SKM-1 treated with dmso at 0.1 percent for 144 hours (cell line): ENCODE measurements at regions not wholly inside any gene's neighbourhood (a gene's known extent, or its start where the extent isn't known, plus 50 kb on each side); places are given as distances from the start of the nearest gene placed in this dataset.
"Not testable (repeated sequence)": the region's sequence is repeated elsewhere in the genome, so short reads cannot be mapped to it uniquely, and the experiment has no call there.

Experiments used
- DNase-seq: peaks from one replicate; lab custom pipeline; 2025; ENCODE audit not compliant: unreplicated experiment; lab: John Stamatoyannopoulos, UW

DNA sequence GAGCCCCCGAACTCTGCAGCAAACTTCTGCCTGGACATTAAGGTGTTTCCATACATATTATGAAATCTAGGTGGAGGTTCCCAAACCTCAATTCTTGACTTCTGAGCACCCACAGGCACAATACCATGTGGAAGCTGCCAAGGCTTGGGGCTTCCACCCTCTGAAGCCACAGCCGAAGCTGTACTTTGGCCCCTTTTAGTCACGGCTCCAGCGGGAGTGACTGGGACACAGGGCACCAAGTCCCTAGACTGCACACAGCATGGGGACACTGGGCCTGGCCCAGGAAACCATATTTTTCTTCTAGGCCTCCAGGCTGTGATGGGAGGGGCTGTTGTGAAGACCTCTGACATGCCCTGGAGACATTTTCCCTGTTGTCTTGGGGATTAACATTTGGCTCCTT, 373.8 kb downstream of the ZNF674 start:
- not testable (repeated sequence) for DNase-seq

DNA sequence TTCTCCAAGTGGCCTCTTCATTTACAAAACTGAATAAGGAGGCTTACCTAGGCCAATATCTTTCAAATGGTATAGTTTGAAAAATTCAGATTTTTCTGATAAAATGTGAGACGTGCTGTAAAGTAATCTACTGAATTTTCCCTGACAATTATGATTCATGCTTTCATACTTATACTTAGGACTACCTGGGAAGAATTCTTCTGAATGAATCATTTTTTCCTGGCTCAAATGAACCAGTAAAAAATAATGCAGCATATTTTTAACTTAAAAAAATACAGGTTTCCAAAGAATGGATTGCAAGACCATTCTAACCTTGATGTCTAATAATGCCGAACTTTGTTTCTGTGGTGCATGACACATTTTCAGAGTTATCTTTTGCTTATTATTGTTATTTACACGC, 375.4 kb downstream of the ZNF674 start:
- DNase-seq, result no peak

DNA sequence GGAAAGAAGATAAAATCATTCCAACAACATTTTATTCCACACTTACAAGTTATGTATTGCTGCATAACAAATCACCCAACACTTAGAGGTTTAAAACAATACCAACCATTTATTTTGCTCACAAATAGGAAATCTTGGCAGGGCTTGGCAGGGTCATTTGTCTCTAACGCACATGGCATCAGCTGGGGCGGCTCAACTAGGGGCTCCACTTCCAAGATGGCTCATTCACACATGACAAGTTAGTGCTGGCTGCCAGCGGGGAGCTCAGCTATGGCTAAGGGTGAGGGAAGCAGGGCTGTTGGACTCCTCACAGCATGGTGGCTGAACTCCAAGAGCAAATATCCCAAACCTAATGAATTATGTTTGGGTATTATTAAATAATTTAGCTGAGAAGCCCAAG, 377.0 kb downstream of the ZNF674 start:
- DNase-seq, result no peak

DNA sequence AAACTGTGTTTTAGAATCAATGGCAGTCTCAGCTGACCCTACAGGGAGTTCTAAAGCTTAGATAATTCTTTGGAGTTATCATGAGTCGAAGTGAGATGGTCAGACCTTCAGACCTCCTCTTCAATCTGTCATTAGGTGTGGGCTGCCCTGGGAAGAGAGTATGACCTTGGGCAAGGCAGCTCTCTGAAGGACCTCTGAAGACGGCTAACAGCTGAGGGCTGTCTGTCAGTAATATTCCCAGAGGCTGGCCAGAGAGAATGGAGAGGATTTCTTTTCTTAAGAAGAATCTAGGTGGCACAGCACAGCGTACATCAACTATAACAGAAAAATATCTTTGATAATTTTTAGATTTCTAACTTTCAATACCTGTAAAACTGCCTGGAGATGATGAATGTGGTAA, 379.4 kb downstream of the ZNF674 start:
- no peak for DNase-seq

DNA sequence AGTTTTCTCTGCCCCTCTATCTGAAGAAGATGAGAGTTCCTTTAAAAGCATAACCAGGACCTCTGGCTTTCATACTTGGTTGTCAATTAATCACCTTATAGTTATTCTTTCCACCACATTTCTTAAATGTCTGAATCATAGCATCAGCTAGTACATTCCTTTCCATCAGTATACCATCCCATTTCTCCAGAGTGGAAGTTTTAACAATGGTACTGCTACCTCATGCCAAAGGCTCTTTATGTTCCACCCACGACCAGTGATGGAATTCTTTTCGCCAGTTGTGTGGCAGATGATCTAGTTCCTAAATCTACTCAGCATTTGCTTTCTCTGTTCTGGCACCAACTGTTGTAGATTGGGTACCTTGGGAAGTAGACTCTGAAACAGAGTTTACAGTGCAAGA, 379.8 kb downstream of the ZNF674 start:
- DNase-seq, result no peak

DNA sequence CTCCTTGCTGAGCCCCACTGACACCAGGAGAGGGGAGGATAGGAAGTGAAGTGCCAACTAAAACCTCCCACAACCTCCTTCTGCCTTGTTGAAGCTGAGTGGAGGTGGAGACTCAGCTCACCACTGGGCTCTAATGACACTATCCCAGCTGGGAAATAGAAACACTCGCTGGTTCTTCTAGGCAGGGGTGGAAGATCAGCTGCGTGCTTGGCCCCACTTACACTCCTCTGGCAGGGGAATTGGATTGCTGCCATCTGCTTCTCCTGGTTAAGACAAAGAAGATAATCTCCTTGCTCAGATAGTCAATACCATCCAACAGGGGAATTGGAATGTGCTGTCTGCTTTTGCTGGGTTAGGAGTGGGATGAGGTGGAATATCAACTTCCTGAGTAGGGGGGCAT, 392.5 kb downstream of the ZNF674 start:
- no peak for DNase-seq

DNA sequence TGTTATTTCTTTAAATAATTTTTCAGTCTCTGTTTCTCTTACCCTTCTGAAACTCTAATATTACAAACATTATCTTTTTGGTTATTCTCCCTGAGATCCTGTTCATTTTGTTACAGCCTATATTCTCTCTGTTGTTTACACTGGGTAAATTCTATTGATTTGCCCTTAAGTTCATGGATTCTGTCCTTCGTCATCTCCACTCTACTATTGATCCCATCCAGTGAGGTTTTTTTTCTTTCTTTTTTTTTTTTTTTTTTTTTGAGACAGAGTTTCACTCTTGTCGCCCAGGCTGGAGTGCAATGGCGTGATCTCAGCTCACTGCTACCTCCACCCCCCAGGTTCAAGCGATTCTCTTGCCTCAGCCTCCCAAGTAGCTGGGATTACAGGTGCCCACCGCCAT, 393.9 kb downstream of the ZNF674 start:
- not testable (repeated sequence) for DNase-seq

DNA sequence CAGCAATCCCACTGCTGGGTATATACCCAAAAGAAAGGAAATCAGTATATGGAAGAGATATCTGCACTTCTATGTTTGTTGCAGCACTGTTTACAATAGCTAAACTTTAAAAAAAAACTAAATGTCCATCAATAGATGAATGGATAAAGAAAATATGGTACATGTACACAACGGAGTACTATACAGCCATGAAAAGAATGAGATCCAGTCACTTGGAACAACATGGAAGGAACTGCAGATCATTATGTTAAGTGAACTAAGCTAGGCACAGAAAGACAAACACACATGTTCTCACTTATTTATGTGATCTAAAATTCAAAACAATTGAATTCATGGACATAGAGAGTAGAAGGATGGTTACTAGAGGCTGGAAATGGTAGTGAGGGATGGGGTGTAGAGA, 400.7 kb downstream of the ZNF674 start:
- DNase-seq, result no peak

DNA sequence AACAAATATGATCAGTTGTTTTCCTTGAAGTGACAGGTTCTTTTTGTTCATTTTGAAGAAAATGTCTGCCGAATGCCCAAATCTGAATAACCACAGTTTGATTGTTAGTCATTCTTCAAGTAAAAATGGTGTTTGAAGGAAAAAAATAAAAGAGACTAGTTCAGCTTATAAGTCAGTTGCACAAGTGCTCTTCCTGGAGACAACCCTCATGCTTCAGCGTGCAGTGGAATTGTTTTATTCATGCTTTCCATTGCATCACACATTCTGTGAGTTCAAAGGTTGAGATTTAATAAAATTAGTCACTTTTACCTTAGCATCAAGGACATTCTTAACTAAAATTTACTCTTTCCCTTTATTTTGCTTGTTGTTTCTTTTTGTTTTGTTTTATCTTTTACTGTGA, 404.9 kb downstream of the ZNF674 start:
- DNase-seq, result no peak

DNA sequence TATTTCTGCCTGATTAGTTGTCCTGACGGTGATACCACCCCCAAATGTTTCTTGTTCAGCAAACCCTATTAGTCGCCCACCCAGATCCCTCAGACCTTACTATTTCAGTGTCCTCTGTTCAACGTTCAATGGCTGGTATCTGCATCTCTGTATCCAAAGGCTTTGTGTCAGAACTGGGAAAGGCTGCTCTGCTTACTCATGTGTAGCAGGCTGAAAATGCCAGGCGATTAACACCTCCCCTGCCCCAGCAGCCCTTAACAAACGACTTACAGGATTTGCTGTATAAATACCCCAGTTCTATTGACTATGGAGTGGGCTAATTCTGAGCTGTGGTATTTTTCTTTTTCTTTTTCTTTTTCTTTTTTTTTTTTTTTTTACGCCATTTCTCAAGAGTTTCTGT, 415.0 kb downstream of the ZNF674 start:
- no peak for DNase-seq

DNA sequence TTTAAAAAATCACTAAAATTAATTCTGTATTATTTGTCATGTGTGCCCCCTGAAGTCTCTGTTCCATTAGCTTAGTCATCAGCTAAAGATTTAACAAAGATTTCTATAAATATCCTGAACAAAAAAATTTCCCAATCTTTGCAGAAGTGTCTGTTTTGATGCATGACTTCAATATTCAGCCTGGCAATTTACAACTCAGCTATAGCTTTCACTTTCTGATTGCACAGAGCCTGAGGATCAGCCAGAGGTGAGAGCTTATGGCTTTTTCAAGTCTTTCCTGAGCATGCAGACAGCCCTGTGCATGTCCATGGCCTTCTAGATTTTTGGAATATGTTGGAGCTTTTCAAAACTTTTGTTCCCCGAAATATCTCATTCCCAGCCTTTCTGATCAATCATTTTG, 420.1 kb downstream of the ZNF674 start:
- no peak for DNase-seq

DNA sequence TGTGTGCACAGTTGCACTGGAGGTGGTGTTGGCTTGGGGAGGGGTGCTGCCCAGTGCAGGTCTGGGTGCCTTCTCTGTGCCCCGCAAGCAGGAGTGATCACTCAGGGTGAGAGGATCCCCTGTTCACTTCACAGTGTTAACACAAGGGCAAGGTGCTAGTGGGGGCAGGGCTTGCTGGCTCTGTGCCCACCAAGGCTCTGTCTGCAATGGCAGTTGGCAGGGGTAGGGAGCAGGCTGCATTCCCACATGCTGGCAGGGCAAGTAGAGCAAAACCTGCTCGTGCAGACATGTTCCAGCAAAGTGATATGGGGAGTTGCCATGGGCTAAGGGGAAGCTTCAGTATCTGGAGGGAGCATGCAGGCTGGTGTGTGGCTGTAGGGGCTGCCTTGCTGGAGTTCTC, 428.0 kb downstream of the ZNF674 start:
- no peak for DNase-seq

DNA sequence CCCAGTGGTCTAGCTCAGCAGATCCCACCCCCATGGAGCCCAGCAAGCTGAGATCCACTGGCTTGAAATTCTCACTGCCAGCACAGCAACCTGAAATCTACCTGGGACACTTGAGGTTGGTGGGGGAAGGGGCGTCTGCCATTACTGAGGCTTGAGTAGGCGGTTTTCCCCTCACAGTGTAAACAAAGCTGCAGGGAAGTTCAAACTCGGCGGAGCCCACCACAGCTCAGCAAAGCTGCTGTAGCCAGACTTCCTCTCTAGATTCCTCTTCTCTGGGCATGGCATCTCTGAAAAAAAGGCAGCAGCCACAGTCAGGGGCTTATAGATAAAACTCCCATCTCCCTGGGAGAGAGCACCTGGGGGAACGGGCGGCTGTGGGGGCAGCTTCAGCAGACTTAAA, 457.9 kb downstream of the ZNF674 start:
- not testable (repeated sequence) for DNase-seq

DNA sequence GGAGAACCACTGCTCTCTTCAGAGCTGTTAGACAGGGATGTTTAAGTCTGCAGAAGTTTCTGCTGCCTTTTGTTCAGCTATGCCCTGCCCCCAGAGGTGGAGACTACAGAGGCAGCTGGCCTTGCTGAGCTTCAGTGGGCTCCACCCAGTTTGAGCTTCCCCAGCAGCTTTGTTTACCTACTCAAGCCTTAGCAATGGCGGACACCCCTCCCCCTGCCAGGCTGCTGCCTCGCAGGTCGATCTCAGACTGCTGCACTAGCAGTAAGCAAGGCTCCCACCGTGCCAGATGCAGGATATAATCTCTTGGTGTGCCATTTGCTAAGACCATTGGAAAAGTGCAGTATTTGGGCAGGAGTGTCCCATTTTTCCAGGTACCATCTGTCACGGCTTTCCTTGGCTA, 465.1 kb downstream of the ZNF674 start:
- not testable (repeated sequence) for DNase-seq

DNA sequence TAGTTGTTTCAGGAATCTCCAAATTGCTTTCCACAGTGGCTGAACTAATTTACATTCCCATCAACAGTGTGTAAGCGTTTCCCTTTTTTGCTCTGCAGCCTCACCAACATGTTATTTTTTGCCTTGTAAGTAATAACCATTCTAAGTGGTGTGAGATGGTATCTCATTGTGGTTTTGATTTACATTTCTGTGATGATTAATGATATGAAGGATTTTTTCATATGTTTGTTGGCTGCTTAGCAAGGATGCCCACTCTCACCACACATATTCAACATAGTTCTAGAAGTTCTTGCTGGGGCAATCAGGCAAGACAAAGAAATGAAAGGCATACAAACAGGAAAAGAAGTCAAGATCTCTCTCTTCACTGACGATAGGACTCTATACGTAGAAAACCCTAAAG, 472.4 kb downstream of the ZNF674 start:
- DNase-seq, result no peak

DNA sequence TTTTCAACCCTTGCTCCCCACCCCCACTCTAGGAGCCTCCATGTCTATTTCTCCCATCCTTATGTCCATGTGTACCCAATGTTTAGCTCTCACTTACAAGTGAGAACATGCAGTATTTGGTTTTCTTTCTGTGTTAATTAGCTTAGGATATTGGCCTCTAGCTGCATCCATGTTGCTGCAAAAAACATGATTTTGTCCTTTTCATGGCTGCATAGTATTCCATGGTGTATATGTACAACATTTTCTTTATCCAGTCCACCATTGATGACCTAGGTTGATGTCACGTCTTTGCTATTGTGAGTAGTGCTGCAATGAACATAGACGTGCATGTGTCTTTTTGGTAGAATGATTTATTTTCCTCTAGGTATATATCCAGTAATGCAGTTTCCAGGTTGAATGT, 472.8 kb downstream of the ZNF674 start:
- no peak for DNase-seq

DNA sequence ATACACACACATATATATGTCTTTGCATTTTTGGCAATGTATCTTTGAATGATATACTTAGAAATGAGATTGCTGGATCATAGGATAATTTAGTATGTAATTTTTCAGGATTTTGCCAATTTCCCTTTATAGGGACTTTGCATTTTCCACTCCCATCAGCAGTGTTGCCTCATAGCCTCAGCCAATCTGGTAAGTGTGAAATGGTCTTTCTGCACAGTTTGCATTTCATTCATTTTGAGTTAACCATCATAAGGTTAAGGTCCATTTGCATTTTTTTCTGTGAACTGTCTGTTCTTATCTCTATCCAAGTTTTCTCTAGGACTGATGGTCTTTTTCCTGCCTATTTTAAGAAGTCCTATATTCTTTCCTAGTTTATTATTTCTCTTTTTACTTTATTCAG, 474.8 kb downstream of the ZNF674 start:
- no peak for DNase-seq

DNA sequence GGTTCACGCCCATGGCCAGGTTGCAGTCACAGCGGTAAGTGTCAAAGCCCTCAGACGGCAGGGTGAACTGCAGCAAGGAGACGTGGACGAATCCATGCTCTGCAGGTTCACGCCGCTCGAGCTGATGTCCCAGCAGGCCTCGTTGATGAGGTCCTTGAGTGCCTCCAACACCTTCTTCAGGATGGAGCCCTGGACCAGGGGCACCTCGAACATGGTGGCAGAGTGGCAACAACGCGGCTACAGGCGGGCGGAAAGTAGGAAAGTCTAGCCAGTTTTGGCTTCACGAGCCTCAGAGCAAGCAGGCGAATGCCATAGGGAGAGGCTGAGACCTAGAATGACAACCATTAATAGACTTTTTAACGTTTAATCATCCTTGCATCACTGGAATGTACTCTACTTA, 485.9 kb downstream of the ZNF674 start:
- no peak for DNase-seq

DNA sequence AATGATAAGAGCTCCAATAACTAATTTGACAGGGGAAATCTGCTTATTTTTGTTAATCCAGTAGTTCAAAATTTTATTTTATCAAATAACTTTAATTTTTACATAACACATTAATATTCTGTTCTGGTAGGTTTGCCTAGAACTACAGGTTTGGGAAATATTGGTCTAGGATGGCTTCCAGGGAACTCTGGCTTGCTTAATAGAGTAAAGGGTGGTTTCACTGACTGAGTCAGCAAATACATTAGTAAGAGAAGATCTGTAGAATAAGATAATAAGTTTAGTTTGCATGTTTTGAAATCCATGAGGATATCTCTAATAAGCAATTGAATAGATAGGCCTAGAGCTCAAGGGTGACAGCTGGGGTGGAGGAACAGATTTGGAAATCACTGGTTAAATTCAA, 500.7 kb downstream of the ZNF674 start:
- no peak for DNase-seq

DNA sequence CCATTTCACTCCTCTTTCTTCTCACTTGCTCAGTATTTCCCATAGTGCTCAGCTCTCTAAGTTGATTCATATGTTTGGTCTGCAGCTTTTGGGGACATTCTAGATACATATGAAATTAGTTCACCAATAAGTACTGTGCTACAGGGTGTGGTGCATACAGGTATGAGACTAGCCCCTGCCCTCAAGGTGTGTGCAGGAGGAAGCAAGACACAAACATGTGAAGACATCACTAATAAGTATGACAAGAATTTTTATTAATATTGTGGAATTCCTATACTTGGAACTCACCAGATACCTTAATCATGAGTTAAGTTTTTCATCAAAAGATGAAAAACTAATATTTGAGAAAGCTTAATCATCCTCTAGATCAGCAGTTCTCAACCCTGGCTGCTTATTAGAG, 505.2 kb downstream of the ZNF674 start:
- DNase-seq, result no peak

DNA sequence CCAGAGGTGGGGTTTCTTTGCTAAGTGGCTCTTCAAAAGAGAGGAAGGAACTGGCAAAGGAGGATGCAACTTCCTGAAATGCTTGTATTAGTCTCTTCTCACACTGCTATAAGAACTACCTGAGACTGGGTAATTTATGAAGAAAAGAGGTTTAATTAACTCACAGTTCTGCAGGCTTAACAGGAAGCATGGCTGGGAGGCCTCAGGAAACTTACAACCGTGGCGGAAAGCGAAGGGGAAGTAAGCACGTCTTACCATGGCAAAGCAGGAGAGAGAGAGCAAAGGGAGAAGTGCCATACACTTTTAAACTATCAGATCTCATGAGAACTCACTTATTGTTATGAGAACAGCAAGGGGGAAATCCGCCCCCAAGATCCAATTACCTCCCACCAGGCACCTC, 505.7 kb downstream of the ZNF674 start:
- peak; percentile 63 for DNase-seq

DNA sequence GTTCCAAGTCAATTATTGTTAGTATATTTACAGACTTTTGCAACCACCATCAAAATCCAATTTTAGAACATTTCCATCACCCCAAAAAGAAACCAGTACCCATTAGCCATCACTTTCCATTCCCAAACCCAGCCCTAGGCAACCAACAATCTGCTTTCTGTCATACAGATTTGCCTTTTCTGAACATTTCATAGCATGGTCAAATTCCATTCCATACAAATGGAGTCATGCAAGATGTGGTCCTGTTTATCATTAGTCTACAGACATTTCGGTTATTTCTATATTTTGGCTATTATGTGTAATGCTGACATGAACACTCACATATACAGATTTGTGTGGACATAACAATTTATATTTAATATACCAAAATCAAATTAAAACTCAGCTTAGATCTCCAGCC, 508.7 kb downstream of the ZNF674 start:
- no peak for DNase-seq

DNA sequence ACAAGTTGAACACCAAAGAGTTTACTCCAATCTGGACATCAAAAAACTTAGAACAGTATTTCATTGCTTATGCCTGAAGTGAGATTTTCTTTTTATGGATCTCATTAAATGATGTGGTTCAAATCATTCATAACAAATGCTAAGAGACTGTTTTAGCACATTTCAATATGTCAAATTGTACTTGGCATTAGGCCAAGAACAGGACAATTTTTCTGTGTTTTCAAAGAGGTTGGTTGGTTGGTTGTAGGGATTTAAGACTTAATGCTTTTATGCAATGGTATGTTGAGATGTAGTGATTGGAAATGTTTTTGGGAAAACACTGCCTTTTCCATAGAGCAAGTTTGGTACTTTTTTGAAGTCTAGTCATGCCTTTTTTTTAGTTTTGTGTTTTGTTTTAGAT, 510.4 kb downstream of the ZNF674 start:
- no peak for DNase-seq

DNA sequence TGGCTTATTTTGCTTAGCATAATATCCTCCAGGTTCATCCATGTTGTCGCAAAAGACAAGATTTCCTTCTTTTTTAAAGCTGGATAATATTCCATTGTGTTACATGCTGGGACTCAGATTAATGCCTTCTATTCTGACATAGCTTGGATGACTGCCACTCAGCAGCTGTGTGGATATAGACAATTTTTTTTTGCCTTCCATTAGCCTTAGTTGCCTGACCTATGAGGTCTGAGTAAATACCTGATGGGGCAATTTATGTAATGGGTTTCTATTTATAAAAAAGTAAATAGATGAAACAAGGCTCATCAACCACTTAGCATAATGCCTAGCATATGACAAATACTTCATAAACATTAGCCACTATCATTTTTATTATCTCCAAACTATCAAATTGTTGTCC, 515.4 kb downstream of the ZNF674 start:
- no peak for DNase-seq
